HCT116 (cell line): ENCODE measurements at regions not wholly inside any gene's neighbourhood (a gene's known extent, or its start where the extent isn't known, plus 50 kb on each side); places are given as distances from the start of the nearest gene placed in this dataset.

ENCODE experiments used
- ATAC-seq: fragments of 200-7000 bp; cut with Tn5 transposase; 2 replicates; pipeline ENCODE4 v1.9.1; 2020; ENCODE audit warnings: mild to moderate bottlenecking, moderate library complexity
- BruUV-seq: library from RNA; stranded (reverse); fragments of 400-500 nt; replicated peaks from 2 replicates; lab custom pipeline; 2021; lab: Mats Ljungman, UMichigan
- CTCF ChIA-PET: fragments of 300-600 bp; sonication (Branson Sonifier 250); formaldehyde crosslinking; loops from one replicate; lab custom pipeline; 2021; ENCODE audit warnings: antibody characterized with exemption; lab: Charles Lee
- POLR2A ChIA-PET: fragments of 300-600, 350-600 bp; sonication (Branson Sonifier 250); formaldehyde crosslinking; loops from one replicate; lab custom pipeline; 2021; ENCODE audit warnings: antibody characterized with exemption; lab: Charles Lee
- RAD21 ChIA-PET, 2 experiments: fragments of 300-600 bp; sonication (Branson Sonifier 250); formaldehyde crosslinking; loops; one replicate each; lab custom pipeline; 2023; ENCODE audit warnings: low total read pairs in 2 of 2; ENCODE audit not compliant: uncharacterized antibody in 2 of 2, unreplicated experiment in 2 of 2, low non-redundant PET in 1 of 2; lab: Charles Lee
- DNase-seq: peaks from one replicate; pipeline ENCODE4 v3.0.0-alpha.2; 2010; ENCODE audit warnings: low read depth, low spot score
- H2AFZ ChIP-seq: fragments of 200-600 bp; shearing (Covaris generic), sonication (generic); 2 replicates; pipeline ENCODE4 v1.6.1; 2017; ENCODE audit warnings: low read depth, mixed run types, mixed read lengths, antibody characterized with exemption, low read length; ENCODE audit not compliant: poor library complexity, severe bottlenecking
- H3K27ac ChIP-seq: 2 replicates; pipeline ENCODE4 v1.5.1; 2012; ENCODE audit warnings: low read depth, low read length
- H3K27me3 ChIP-seq: fragments of 200-600 bp; sonication (generic); 2 replicates; pipeline ENCODE4 v1.6.1; 2016; ENCODE audit warnings: mixed run types, low read length, mixed read lengths; ENCODE audit not compliant: insufficient read depth
- H3K36me3 ChIP-seq, 2 experiments: fragments of 200-500 bp in 1 of 2; fragments of 200-600 bp in 1 of 2; sonication (Bioruptor generic) in 1 of 2; sonication (generic) in 1 of 2; 2 replicates each; pipeline versions ENCODE4 v1.5.1 to v1.6.1; 2014 to 2016; ENCODE audit warnings: low read length in 2 of 2, inconsistent platforms in 1 of 2, mixed read lengths in 1 of 2, mixed run types in 1 of 2; ENCODE audit not compliant: insufficient read depth in 2 of 2, control insufficient read depth in 1 of 2
- H3K4me1 ChIP-seq, 2 experiments: fragments of 200-600 bp in 1 of 2; sonication (generic) in 1 of 2; 2 replicates each; pipeline versions ENCODE4 v1.5.1 to v1.6.1; 2012 to 2017; ENCODE audit warnings: low read length in 2 of 2, inconsistent platforms in 1 of 2, mild to moderate bottlenecking in 1 of 2, mixed read lengths in 1 of 2, mixed run types in 1 of 2, moderate library complexity in 1 of 2; ENCODE audit not compliant: insufficient read depth in 2 of 2, control insufficient read depth in 1 of 2
- H3K4me2 ChIP-seq: fragments of 200-600 bp; sonication (generic); 2 replicates; pipeline ENCODE4 v1.6.1; 2017; ENCODE audit warnings: mixed run types, low read length, mixed read lengths
- H3K4me3 ChIP-seq, 2 experiments: fragments of 200-600 bp in 1 of 2; sonication (generic) in 1 of 2; replicated peaks in 1 of 2; 2 replicates each; pipeline ENCODE4 v1.5.1; 2011 to 2016; ENCODE audit warnings: low read length in 2 of 2, control low read depth in 1 of 2, low read depth in 1 of 2, mild to moderate bottlenecking in 1 of 2, mixed read lengths in 1 of 2, mixed run types in 1 of 2
- H3K79me2 ChIP-seq: fragments of 200-600 bp; sonication (generic); 2 replicates; pipeline ENCODE4 v1.6.1; 2017; ENCODE audit warnings: mild to moderate bottlenecking, mixed run types, low read length, moderate library complexity, mixed read lengths; ENCODE audit not compliant: insufficient read depth
- H3K9ac ChIP-seq: fragments of 200-600 bp; sonication (generic); 2 replicates; pipeline ENCODE4 v1.6.1; 2016; ENCODE audit warnings: low read length, mixed read lengths
- H3K9me2 ChIP-seq: fragments of 200-600 bp; sonication (generic), shearing (Covaris generic); 2 replicates; pipeline ENCODE4 v1.6.1; 2017; ENCODE audit warnings: mixed run types, mild to moderate bottlenecking, moderate library complexity; ENCODE audit not compliant: insufficient read depth
- H3K9me3 ChIP-seq, 2 experiments: fragments of 200-500 bp in 1 of 2; fragments of 200-600 bp in 1 of 2; sonication (Bioruptor generic) in 1 of 2; sonication (generic) in 1 of 2; 2 replicates each; pipeline ENCODE4 v1.6.1; 2014 to 2017; ENCODE audit warnings: low read length in 2 of 2, mixed read lengths in 2 of 2, inconsistent platforms in 1 of 2, low read depth in 1 of 2, mild to moderate bottlenecking in 1 of 2, mixed run types in 1 of 2, moderate library complexity in 1 of 2; ENCODE audit not compliant: control insufficient read depth in 1 of 2, insufficient read depth in 1 of 2
- H4K20me1 ChIP-seq: fragments of 200-600 bp; sonication (generic), shearing (Covaris generic); 2 replicates; pipeline ENCODE4 v1.6.1; 2017; ENCODE audit warnings: mixed run types, mild to moderate bottlenecking, moderate library complexity; ENCODE audit not compliant: insufficient read depth
- CBX3 ChIP-seq: IDR thresholded peaks from 2 replicates; pipeline ENCODE4 v1.6.1; 2012; ENCODE audit warnings: low read depth
- CTCF ChIP-seq, 3 experiments: fragments of 200-600 bp in 1 of 3; sonication (generic) in 1 of 3; IDR thresholded peaks in 2 of 3; conservative IDR thresholded peaks in 1 of 3; 2 replicates each; pipeline ENCODE4 v1.5.1; 2012 to 2017; ENCODE audit warnings: low read depth in 2 of 3, low read length in 2 of 3, antibody characterized with exemption in 1 of 3, borderline replicate concordance in 1 of 3, control low read depth in 1 of 3, mild to moderate bottlenecking in 1 of 3, mixed read lengths in 1 of 3, mixed run types in 1 of 3, moderate library complexity in 1 of 3; ENCODE audit not compliant: insufficient read depth in 1 of 3
- EZH2 ChIP-seq: fragments of 200-600 bp; sonication (generic); IDR thresholded peaks from 2 replicates; pipeline ENCODE4 v1.6.1; 2017; ENCODE audit warnings: antibody characterized with exemption, mixed run types
- JUND ChIP-seq: IDR thresholded peaks from 2 replicates; pipeline ENCODE4 v1.6.1; 2012
- POLR2A ChIP-seq: IDR thresholded peaks from 2 replicates; pipeline ENCODE4 v1.7.0; 2011; ENCODE audit warnings: borderline replicate concordance; ENCODE audit not compliant: insufficient read depth, insufficient read length; ENCODE audit errors: extremely low read depth
- RAD21 ChIP-seq: IDR thresholded peaks from 2 replicates; pipeline ENCODE4 v1.6.1; 2012; ENCODE audit warnings: low read depth, mild to moderate bottlenecking
- REST ChIP-seq: IDR thresholded peaks from 2 replicates; pipeline ENCODE4 v1.6.1; 2012; ENCODE audit warnings: low read depth
- intact Hi-C: fragments of 100-400 bp; cut with micrococcal nuclease; formaldehyde crosslinking; loops from 2 replicates; pipeline ENCODE4 v1.10.0; 2022

DNA sequence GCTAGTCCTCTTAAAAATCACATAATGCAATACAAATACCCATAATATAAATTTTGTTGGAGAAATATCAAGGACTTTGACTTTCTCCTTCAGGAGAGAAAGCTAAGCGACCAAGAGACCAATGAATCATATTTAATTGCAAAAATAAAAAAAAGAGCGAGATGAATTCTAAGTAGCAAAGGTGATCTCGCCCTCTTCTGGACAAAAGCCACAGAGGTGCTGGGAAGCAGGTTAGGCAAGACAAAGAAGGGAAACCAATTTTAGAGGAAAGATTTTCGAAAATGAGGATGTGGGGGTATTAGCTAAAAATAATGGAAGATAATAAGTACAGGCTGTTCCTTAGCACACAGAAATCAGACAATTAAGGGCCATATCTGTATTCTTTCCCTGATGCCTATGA, 111.4 kb upstream of the PLAAT1 start:
- H4K20me1 ChIP-seq = no peaks in the 10 kb centered on the region
- no peak overlapping the region for H3K4me2 ChIP-seq
- ATAC-seq = peak; percentile 46; the same call in 1 of the 2 replicates
- no peaks in the 10 kb centered on the region for H3K79me2 ChIP-seq
- POLR2A ChIA-PET = no interaction called here
- TF ChIP-seq POLR2A (no peak), RAD21 (peak; percentile 49), CTCF (IDR thresholded peaks at IDR 0.05 in 2 of 3, conservative IDR thresholded peaks at IDR 0.05 in 1 of 3; ENCODE audit: borderline replicate concordance in 1 of 3, insufficient read depth in 1 of 3, low read depth in 2 of 3, low read length in 2 of 3) (peak; percentile 28 to 37 (median 33); a peak in 4 of 6 replicates), EZH2 (no peak)
- TF ChIP-seq, all 23 proteins: peak for 2
- RAD21 ChIA-PET = interaction anchor here in 1 of 2 experiments (0.9 kb wide), 1 partner anchor 317 kb away, joined by 3 read pairs; no protein-coding TSS in a partner anchor
- CTCF ChIA-PET = interaction anchor here (0.8 to 1.2 kb wide), 3 partner anchors 313 to 317 kb away, joined by 3 to 6 read pairs (median 3); no protein-coding TSS in a partner anchor
- Histone ChIP-seq H3K36me3 (no peaks in the 10 kb centered on the region), H3K27me3 (peaks cover 68% of the 10 kb centered on the region), H3K4me3 (no peak overlapping the region), H2AFZ (no peak overlapping the region), H3K27ac (no peak overlapping the region), H3K9ac (no peak overlapping the region), H3K9me2 (no peaks in the 10 kb centered on the region), H3K4me1 (no peaks in the 10 kb centered on the region), H3K9me3 (no peaks in the 10 kb centered on the region)
- intact Hi-C loops = loop anchor here (1.0 to 5.0 kb wide), 2 partner anchors 313 to 443 kb away; no protein-coding TSS in a partner anchor
- no peak for DNase-seq
- BruUV-seq = no TSS peak

- H3K27ac ChIP-seq = no peak overlapping the region
- H3K9me2 ChIP-seq = no peaks in the 10 kb centered on the region
- H3K27me3 ChIP-seq = peaks cover 63% of the 10 kb centered on the region
- no TSS peak for BruUV-seq
- RAD21 ChIA-PET = no interaction called here
- CTCF ChIA-PET = interaction anchor here (1.0 kb wide), 2 partner anchors 313 to 318 kb away, joined by 3 to 4 read pairs; no protein-coding TSS in a partner anchor
- H3K4me1 ChIP-seq = no peaks in the 10 kb centered on the region
- no peak overlapping the region for H2AFZ ChIP-seq
- H3K36me3 ChIP-seq = no peaks in the 10 kb centered on the region
- no peaks in the 10 kb centered on the region for H4K20me1 ChIP-seq
- H3K9ac ChIP-seq = no peak overlapping the region
- no peaks in the 10 kb centered on the region for H3K79me2 ChIP-seq
- ATAC-seq = no peak
- TF ChIP-seq REST (no peak), CBX3 (no peak), JUND (no peak)
- TF ChIP-seq, all 23 proteins: peak for 0
- H3K4me2 ChIP-seq = no peak overlapping the region
- intact Hi-C loops = loop anchor here (5.0 kb wide), 1 partner anchor 442 kb away; no protein-coding TSS in a partner anchor
- H3K4me3 ChIP-seq = no peak overlapping the region
- POLR2A ChIA-PET = no interaction called here
- no peak for DNase-seq
- H3K9me3 ChIP-seq = no peaks in the 10 kb centered on the region
Observed at GRCh38 chr3:193130576-193130975, 110.4 kb upstream of the PLAAT1 start.
